Smooth muscle cell of the brain vasculature (primary cell): ENCODE measurements at regions not wholly inside any gene's neighbourhood (a gene's known extent, or its start where the extent isn't known, plus 50 kb on each side); places are given as distances from the start of the nearest gene placed in this dataset.

Experiments
- DNase-seq: peaks from one replicate; pipeline ENCODE4 v3.0.0-alpha.2; 2012; ENCODE audit warnings: low read depth, low spot score

- no peak for DNase-seq
Observed at GRCh38 chr16:86994215-86994614, 323.0 kb downstream of the C16orf95 start.

GRCh38 chr16:86994651-86995171 is 322.5 kb downstream of the C16orf95 start:
- peak; percentile 67 for DNase-seq

- DNase-seq, result no peak
Observed at GRCh38 chr16:86995456-86995855, 321.7 kb downstream of the C16orf95 start.

DNA sequence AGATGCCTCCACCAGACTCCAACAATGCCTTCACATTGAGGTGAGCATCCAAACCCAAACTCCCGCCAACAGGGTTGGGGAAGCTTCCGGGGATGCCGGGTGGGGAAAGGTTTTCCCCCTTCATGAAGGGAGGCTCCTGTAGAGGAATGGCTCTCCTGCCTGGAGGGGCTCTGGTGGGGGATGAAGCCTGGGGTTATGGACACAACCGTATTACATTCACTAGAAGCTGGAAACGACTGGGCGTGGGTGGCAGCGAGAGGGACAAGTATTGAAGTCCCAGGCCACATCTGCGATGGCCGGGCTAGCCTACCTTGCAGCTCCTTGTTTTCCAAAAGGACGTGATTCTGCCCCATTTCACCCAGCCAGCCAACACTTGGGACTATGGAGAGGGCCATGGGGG is 321.1 kb downstream of the C16orf95 start:
- no peak for DNase-seq

DNA sequence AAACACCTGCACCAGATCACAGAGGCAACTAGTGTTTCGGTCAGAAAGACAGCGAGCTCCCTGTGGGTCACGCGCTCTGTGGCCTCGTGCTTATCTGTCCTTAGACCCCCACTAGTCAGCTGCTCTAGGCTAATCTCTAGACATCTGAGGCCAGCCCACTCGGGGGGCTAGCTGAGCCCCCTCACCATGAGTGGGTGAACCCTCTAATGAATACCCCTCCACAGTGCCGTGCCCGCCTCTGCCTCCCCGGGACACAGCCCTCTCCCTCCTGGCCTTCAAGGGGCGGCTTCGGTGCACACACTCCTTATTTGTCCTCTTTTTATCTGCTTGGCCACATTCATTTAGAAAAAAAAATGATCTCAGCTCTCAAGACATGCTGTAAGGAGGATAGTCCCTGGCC is 320.1 kb downstream of the C16orf95 start:
- DNase-seq, result no peak

GRCh38 chr16:86998196-86999001 is 318.8 kb downstream of the C16orf95 start:
- DNase-seq, result no peak

DNA sequence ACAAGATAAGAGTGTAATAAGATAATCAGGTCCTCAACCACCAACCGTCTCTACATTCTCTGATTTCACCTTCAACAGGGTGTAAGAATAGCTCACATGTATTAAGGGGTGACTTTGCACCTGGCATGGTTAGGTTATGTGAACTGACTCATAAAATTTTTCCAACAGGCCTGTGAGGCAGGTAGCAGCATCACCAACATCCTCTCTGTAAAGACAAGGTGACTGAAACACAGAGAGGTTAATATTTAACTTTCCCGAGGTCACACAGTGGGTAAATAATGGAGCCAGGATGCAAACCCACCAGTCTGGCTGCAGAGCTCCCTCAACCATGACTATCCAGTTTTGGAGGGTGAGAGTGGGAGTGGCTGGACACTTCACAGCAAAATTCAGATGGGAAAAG is 317.2 kb downstream of the C16orf95 start:
- no peak for DNase-seq

DNA sequence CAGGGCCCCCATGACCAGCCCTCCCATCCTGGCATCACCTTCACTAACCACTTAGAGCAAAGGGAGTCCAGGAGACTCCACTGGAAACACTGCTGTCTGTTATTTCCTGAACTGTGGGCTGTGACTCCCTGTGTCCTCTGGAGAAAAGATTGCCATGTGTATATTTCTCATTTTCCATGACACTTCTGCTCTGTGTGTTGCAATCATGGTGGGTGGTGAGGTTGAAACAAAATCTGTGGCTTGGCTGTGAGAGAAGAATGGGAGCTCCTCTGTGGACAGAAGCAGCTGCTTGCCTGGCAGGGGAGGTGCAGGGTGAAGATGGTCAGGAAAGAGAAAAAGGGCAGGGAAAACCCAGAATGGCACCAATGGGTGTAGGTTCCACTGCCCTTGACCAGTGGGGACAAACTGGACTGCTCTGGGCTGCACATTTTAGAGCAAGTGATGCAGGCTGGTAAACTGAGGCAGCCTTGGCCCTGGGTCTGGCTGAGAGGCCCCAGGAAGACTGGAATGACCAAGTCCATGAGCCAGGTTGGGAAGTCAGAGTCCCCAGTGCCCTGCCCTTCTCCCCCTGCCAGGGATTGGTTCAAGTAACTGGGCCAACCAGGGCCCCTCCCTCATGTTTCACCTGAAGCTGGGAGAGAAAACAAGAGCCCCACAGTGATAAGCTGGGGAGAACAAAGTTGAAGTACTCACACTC is 314.3 kb downstream of the C16orf95 start:
- no peak for DNase-seq

- DNase-seq, result no peak
Observed at GRCh38 chr16:87003414-87003755, 313.8 kb downstream of the C16orf95 start.

DNA sequence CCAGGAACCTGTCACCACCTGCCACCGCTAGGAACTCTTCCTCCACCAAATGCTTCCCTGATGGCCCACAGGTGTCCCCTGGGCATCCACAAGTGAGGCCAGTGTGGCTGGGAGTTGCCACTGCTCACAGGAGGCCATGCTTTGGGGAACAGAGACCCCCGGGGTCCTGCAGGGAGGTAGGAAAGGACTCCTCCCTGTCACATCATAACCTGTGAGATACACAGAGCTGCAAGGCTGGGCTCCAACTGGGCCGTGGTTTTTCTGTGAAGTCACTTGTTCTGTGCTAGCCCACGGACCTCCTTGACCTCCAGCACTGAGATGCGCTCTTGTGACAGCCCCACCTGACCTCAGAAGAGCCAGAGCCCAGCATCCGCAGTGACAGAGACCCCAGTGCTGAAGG is 311.2 kb downstream of the C16orf95 start:
- no peak for DNase-seq

DNA sequence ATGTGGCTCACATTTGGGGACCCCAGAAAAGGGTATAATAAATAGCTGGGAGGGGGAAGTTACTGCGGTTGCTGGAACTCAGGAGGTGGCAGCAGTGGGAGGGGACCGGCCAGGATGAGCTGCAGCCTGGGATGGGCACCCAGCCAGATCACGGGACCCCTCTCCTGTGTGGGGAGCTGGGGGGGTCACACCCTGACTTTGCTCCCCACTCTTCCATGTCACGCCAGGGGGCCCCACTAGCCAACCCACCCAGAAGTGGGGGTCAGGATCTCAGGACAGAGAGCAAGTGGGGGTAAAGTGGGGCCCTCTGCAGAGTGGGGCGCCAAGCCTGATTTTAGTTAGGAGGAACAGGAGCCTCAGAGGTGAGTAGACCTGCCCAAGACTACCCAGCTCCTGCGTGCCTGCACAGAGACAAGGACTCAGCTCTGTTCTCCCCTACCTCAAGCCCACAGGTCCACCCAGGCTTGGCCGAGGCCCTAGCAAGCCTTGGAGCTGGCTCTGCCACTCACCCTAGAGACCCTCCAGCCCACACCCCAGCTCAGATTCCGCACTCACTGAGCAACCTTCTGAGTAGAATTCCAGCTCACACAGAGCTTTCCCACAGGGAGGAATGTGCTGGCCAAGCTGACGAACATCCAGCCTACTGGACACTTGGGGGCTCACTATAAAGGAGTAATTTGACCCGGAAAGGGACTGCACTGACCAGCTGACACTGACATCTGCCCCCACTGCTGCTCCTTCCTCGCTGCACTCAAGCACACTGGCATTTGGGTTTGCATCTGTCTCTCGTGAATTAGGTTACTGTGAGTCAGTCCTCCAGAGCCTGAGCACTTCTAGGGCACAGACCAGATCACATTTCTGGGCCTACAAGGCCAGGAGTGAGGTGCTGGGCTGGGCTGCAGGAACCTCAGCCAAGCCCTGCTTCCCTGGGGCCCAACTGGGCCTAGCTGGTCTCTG is 310.1 kb downstream of the C16orf95 start:
- no peak for DNase-seq

DNA sequence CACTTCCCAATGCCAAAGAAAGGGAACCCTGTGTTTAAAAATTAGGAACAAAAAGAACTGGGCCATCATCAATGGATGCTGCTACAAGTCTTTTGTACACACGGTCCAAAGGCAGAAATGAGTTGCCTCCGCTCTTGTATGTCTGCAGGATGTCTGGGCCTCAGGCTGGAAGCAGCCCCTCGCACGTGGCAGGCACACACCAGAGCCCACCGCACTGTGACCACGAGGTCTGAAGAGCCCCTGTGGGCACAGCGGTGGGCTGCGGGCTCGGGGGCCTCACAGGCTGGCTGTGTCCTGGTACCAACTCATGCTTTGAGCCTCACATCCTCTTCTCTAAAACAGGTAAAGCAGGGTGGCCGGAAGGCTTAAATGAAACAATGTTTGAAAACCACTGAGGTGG is 309.3 kb downstream of the C16orf95 start:
- no peak for DNase-seq

- no peak for DNase-seq
Observed at GRCh38 chr16:87008664-87009063, 308.5 kb downstream of the C16orf95 start.

- DNase-seq, result no peak
Observed at GRCh38 chr16:87012954-87013938, 303.9 kb downstream of the C16orf95 start.

- DNase-seq, result no peak
Observed at GRCh38 chr16:87014112-87014511, 303.1 kb downstream of the C16orf95 start.

GRCh38 chr16:87015021-87015420 is 302.2 kb downstream of the C16orf95 start:
- DNase-seq, result no peak

GRCh38 chr16:87016046-87017035 is 300.9 kb downstream of the C16orf95 start:
- DNase-seq, result no peak

GRCh38 chr16:87017371-87018012 is 299.7 kb downstream of the C16orf95 start:
- peak; percentile 33 for DNase-seq

DNA sequence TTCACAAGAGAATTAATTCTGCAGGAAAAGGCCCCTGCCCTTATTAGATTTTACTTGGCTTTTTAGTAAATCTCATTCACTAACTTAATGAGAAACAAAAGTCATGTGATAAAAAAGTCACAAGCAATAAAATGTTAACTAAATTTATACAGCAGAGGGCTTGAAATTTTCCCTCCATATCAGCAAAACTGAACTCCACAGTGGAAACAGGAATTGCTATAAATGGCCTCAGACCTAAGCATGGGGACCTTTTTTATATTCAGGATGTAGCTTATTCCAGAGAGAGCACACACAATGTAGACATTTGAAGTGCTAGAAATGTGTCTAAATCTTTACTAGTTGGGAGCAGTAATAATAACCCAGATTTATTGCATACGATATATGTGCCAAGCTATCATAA is 291.5 kb downstream of the C16orf95 start:
- no peak for DNase-seq
